Endothelial cell of umbilical vein (primary cell): ENCODE measurements at regions not wholly inside any gene's neighbourhood (a gene's known extent, or its start where the extent isn't known, plus 50 kb on each side); places are given as distances from the start of the nearest gene placed in this dataset.

ENCODE experiments used
- BruUV-seq: library from RNA; stranded (reverse); fragments of 400-500 nt; replicated peaks from 2 replicates; lab custom pipeline; 2021; lab: Mats Ljungman, UMichigan
- CTCF ChIA-PET: fragments of 300-600, 350-600 bp; sonication (Branson Sonifier 250); formaldehyde crosslinking; loops from one replicate; lab custom pipeline; 2021; ENCODE audit warnings: antibody characterized with exemption, inconsistent platforms; lab: Charles Lee
- POLR2A ChIA-PET: fragments of 300-600, 350-600 bp; sonication (Branson Sonifier 250); formaldehyde crosslinking; loops from one replicate; lab custom pipeline; 2021; ENCODE audit warnings: antibody characterized with exemption, inconsistent platforms; lab: Charles Lee
- DNase-seq: peaks from one replicate; pipeline ENCODE4 v3.0.0-alpha.2; 2011; ENCODE audit warnings: low read depth, low spot score
- FAIRE-seq: peaks from 2 replicates; lab custom pipeline; 2011; peaks lifted over from hg19 to GRCh38; lab: Jason Lieb, UNC
- H2AFZ ChIP-seq: 2 replicates; pipeline ENCODE4 v1.6.0; 2012; ENCODE audit warnings: low read depth, low read length, control low read depth, inconsistent platforms
- H3K27ac ChIP-seq: 2 replicates; pipeline ENCODE4 v1.5.1; 2011; ENCODE audit warnings: low read depth, mild to moderate bottlenecking, control low read depth, low read length, moderate library complexity; ENCODE audit not compliant: insufficient read depth
- H3K27me3 ChIP-seq, 2 experiments: 2 replicates each; pipeline versions ENCODE4 v1.6.0 to v1.6.1; 2011; ENCODE audit warnings: low read length in 2 of 2, mixed read lengths in 1 of 2; ENCODE audit not compliant: control insufficient read depth in 2 of 2, insufficient read depth in 2 of 2
- H3K36me3 ChIP-seq, 2 experiments: 2 replicates in 1 of 2; 3 replicates in 1 of 2; pipeline ENCODE4 v1.5.1; 2011; ENCODE audit warnings: low read length in 2 of 2, mild to moderate bottlenecking in 1 of 2, moderate library complexity in 1 of 2; ENCODE audit not compliant: control insufficient read depth in 2 of 2, insufficient read depth in 2 of 2; ENCODE audit errors: extremely low read depth in 1 of 2
- H3K4me1 ChIP-seq: 3 replicates; pipeline ENCODE4 v1.5.1; 2011; ENCODE audit warnings: mild to moderate bottlenecking, low read length; ENCODE audit not compliant: control insufficient read depth, insufficient read depth; ENCODE audit errors: extremely low read depth
- H3K4me2 ChIP-seq: 2 replicates; pipeline ENCODE4 v1.6.1; 2011; ENCODE audit warnings: low read length, control low read depth, mixed read lengths; ENCODE audit not compliant: insufficient read depth
- H3K4me3 ChIP-seq, 3 experiments: fragments of 200-600 bp in 1 of 3; sonication (generic), shearing (Covaris generic) in 1 of 3; replicated peaks in 1 of 3; 2 replicates each; pipeline ENCODE4 v1.5.1; 2011 to 2016; ENCODE audit warnings: control low read depth in 3 of 3, low read length in 3 of 3, mild to moderate bottlenecking in 2 of 3, inconsistent platforms in 1 of 3, low read depth in 1 of 3, moderate library complexity in 1 of 3; ENCODE audit not compliant: insufficient read depth in 1 of 3
- H3K79me2 ChIP-seq: 2 replicates; pipeline ENCODE4 v1.6.0; 2012; ENCODE audit warnings: low read length, inconsistent platforms; ENCODE audit not compliant: control insufficient read depth, insufficient read depth
- H3K9ac ChIP-seq: replicated peaks from 2 replicates; pipeline ENCODE3; 2011; ENCODE audit warnings: low read length, control low read depth; ENCODE audit not compliant: insufficient read depth; ENCODE audit errors: extremely low read depth
- H3K9me1 ChIP-seq: replicated peaks from 3 replicates; pipeline ENCODE4 v1.6.0; 2011; ENCODE audit warnings: mild to moderate bottlenecking, low read length; ENCODE audit not compliant: control insufficient read depth, insufficient read depth; ENCODE audit errors: extremely low read depth
- H3K9me3 ChIP-seq: replicated peaks from 2 replicates; pipeline ENCODE4 v1.5.1; 2012; ENCODE audit warnings: low read length, inconsistent platforms; ENCODE audit not compliant: control insufficient read depth, insufficient read depth
- H4K20me1 ChIP-seq: replicated peaks from 2 replicates; pipeline ENCODE3; 2011; ENCODE audit warnings: mild to moderate bottlenecking, low read length; ENCODE audit not compliant: control insufficient read depth, insufficient read depth; ENCODE audit errors: extremely low read depth
- CTCF ChIP-seq, 2 donors: IDR thresholded peaks; 1 replicate in 1 of 2; 2 replicates in 1 of 2; pipeline ENCODE4 v1.5.1; 2011; ENCODE audit warnings: low read length in 2 of 2, mild to moderate bottlenecking in 2 of 2, moderate library complexity in 2 of 2, control low read depth in 1 of 2, inconsistent platforms in 1 of 2, low read depth in 1 of 2; ENCODE audit not compliant: insufficient read depth in 1 of 2; ENCODE audit errors: extremely low read depth in 1 of 2
- EZH2 ChIP-seq: IDR thresholded peaks from 2 replicates; pipeline ENCODE4 v1.6.1; 2012; ENCODE audit warnings: borderline replicate concordance, low read depth, mild to moderate bottlenecking, moderate library complexity, low read length, inconsistent platforms; ENCODE audit not compliant: severe bottlenecking
- FOS ChIP-seq: IDR thresholded peaks from 2 replicates; pipeline ENCODE4 v1.6.1; 2011; ENCODE audit warnings: mild to moderate bottlenecking, low read length, moderate library complexity, borderline replicate concordance; ENCODE audit not compliant: insufficient read depth
- GATA2 ChIP-seq: IDR thresholded peaks from 2 replicates; pipeline ENCODE4 v1.7.0; 2011; ENCODE audit warnings: low read depth, mild to moderate bottlenecking, moderate library complexity, mixed read lengths, low read length; ENCODE audit not compliant: insufficient read length, insufficient read depth
- JUN ChIP-seq: IDR thresholded peaks from 2 replicates; pipeline ENCODE4 v1.6.1; 2011; ENCODE audit warnings: borderline replicate concordance, low read depth; ENCODE audit not compliant: insufficient read length, insufficient read depth
- MAX ChIP-seq: IDR thresholded peaks from 2 replicates; pipeline ENCODE4 v1.6.1; 2011; ENCODE audit not compliant: insufficient read depth, insufficient read length
- MYC ChIP-seq: IDR thresholded peaks from one replicate; pipeline ENCODE4 v1.6.1; 2011; ENCODE audit warnings: mild to moderate bottlenecking, low read depth, low read length
- POLR2A ChIP-seq: IDR thresholded peaks from 2 replicates; pipeline ENCODE4 v1.6.1; 2012; ENCODE audit warnings: low read depth, mild to moderate bottlenecking, control low read depth, low read length
- POLR2AphosphoS5 ChIP-seq: IDR thresholded peaks from 2 replicates; pipeline ENCODE4 v1.6.1; 2012; ENCODE audit warnings: low read depth, mild to moderate bottlenecking, control low read depth, low read length, moderate library complexity; ENCODE audit not compliant: insufficient read depth
- dilution Hi-C: fragments of 300-500 bp; cut with MboI; formaldehyde crosslinking; loops from one replicate; pipeline ENCODE4 v1.15.0; 2019; ENCODE audit warnings: low sequenced_read_pairs; ENCODE audit not compliant: extremely low pct_ligation_motif_present
- intact Hi-C: fragments of 100-400 bp; cut with micrococcal nuclease; formaldehyde crosslinking; loops from one replicate; pipeline ENCODE4 v1.10.0; 2022

DNA sequence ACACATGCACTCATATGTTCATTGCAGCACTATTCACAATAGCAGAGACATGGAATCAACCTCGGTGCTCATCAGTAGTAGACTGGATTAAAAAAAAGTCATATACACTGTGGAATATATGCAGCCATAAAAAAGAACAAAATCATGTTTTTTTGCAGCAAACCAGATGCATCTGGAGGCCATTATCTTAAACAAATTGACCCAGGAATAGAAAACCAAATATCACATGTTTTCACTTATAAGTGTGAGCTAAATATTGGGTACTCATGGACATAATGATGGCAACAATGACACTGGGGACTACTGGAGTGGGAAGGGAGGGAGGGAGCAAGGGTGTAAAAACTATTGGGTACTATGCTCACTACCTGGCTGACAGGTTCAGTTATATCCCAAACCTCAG is 792.6 kb downstream of the EPHA4 start:
- H3K9me3 ChIP-seq: peaks cover 2% of the 10 kb centered on the region
- no peaks in the 10 kb centered on the region for H3K27me3 ChIP-seq
- H2AFZ ChIP-seq: no peak overlapping the region
- ChIA-PET POLR2A (no interaction called here), CTCF (no interaction called here)
- FAIRE-seq: no peak
- H3K9me1 ChIP-seq: no peaks in the 10 kb centered on the region
- H3K4me1 ChIP-seq: no peaks in the 10 kb centered on the region
- DNase-seq: no peak
- H3K4me3 ChIP-seq: no peak overlapping the region
- TF ChIP-seq MAX: no peak
- intact Hi-C loops: no loop called here
- H4K20me1 ChIP-seq: no peaks in the 10 kb centered on the region
- H3K36me3 ChIP-seq: no peaks in the 10 kb centered on the region
- H3K79me2 ChIP-seq: no peaks in the 10 kb centered on the region
- H3K27ac ChIP-seq: no peak overlapping the region
- dilution Hi-C loops: no loop called here
- no TSS peak for BruUV-seq
- H3K9ac ChIP-seq: no peak overlapping the region
- no peak overlapping the region for H3K4me2 ChIP-seq

DNA sequence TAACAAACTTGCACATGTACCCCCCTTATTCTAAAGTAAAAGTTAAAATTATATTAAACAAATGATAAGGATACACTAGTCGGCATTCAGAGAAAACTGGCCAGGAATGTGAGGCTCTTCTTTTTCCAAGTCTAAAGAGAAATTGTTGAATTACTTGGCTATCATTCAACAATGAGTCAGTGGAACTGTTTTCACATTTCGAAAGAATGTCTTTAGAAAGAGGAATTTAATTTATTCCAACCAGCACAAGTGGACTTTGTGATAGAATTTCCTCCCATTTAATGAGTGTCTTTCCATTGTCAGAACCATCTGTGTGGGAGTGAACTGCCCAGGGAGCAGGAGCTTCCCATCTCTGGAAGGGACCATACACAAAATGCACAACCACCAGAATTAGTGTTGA is 792.2 kb downstream of the EPHA4 start:
- H3K4me1 ChIP-seq: no peaks in the 10 kb centered on the region
- H3K27me3 ChIP-seq: no peaks in the 10 kb centered on the region
- dilution Hi-C loops: no loop called here
- no peak overlapping the region for H3K9ac ChIP-seq
- ChIA-PET POLR2A (no interaction called here), CTCF (no interaction called here)
- no TSS peak for BruUV-seq
- peaks cover 2% of the 10 kb centered on the region for H3K9me3 ChIP-seq
- H3K4me3 ChIP-seq: no peak overlapping the region
- DNase-seq (no peak), FAIRE-seq (no peak)
- no peak for TF ChIP-seq JUN
- TF ChIP-seq FOS: no peak
- TF ChIP-seq MYC: no peak
- TF ChIP-seq EZH2: no peak
- no peak for TF ChIP-seq GATA2
- TF ChIP-seq POLR2A: no peak
- TF ChIP-seq CTCF (IDR thresholded peaks at IDR 0.05; ENCODE audit: extremely low read depth in 1 of 2, insufficient read depth in 1 of 2, low read depth in 1 of 2, low read length in 2 of 2): no peak
- no peak for TF ChIP-seq POLR2AphosphoS5
- H4K20me1 ChIP-seq: no peaks in the 10 kb centered on the region
- H3K4me2 ChIP-seq: no peak overlapping the region
- no peaks in the 10 kb centered on the region for H3K36me3 ChIP-seq
- intact Hi-C loops: no loop called here
- no peaks in the 10 kb centered on the region for H3K9me1 ChIP-seq
- H3K79me2 ChIP-seq: no peaks in the 10 kb centered on the region
- no peak overlapping the region for H3K27ac ChIP-seq
- no peak overlapping the region for H2AFZ ChIP-seq
